ENCODE measurements at regions not wholly inside any gene's neighbourhood (a gene's known extent, or its start where the extent isn't known, plus 50 kb on each side); places are given as distances from the start of the nearest gene placed in this dataset.

DNA sequence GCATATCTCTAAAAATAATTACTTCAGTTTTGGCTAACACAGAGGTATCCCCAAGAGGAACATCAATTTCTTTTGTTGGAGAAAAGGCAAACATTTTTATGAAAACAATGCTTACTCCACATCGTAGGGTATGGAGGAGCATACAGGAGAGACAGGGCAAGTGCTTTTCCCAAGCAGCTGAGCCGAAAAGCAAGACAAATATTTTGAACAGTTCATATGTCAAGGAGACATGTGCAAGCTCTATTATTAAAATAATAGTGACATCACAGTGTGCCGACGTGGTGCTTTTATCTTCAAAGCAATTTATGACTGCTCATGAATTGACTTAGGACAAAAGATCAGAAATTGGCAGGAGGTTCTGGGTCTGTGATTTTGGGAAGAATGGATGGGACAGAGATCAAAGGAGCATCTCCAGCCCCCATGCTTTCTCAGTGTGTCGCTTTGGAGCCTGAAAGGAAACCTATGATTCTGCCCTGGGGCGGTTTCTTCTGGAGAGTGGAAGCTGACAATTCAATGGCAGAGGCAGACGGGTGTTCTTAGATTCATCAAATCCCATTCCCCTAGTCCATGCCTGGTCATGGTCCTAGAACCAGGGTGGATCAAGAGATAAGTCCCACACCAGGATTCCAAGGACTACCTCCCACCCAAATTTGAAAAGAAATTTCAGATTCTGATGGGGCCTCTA is 97.1 kb downstream of the JCAD start:
- DNase-seq = no peak

DNA sequence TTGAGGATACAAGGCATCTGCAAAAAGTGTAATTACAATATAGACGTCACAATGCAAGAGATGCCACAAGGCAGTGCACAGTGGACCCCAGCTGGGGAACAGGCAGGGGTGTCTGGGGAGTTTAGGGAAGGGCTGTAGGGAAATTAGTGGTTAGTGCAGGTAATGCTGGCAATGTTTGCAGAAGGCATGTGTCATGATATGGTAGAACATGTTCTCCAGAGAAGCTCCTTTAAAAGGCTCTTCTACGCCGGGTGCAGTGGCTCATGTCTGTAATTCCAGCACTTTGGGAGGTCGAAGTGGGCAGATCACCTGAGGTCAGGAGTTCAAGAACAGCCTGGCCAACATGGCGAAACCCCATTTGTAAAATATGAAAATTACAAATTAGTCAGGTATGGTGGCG is 98.0 kb downstream of the JCAD start:
- no peak for DNase-seq

DNA sequence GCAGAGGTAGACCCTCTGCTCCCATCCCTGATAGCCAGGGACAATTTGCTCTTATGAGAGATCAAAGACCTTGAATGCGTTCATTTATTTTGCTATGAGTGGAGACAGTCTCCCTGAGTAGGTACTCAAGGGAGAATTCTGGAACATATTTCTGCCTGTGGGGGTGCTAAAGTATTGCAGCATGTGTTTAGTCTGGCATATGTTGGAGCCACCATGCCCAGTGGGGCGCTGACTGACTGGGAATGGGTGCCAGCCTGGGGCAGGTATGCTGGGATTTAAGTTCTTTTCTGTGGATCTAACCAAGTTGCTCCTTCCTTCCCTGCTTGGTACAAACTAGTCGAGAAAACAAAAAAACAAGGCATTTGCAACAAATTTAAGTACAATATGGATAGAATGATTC is 99.1 kb downstream of the JCAD start:
- no peak for DNase-seq

DNA sequence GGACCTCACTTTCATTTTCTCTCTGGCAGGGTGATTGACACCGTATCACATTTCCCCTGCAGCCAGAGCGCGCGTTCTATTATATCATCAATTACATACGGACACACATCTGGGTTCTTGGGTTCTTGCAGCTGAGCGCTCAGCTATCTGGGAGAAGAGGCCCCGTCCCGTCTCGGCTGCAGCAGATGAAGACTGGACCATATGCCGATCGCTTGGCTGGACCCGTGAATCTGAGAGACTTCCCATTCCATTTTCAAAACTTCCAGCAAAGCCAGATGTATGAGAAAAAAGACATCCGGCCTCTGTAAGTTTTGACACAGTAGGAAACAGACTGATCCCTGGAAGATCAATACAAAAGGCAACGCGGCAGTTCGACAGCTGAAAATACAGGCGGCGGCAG is 99.8 kb downstream of the JCAD start:
- no peak for DNase-seq

DNA sequence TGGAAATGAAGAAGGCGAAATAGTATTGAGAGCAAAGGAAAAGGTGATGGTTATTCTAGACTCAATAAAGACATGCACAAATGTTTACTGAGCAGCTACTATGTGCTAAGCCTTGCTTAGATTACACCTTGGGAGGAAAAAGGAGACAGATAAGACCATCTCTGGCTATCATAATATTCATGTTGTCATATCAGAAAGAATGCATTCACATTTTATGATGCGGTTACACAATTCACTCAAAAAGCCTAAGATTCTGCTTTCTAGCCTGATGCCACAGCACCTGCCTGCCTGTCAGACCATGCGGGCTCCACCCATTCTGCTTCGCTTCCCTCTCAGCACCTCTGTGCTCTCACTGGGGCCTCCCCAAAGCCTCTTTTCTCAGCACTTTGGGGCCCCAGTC is 100.9 kb downstream of the JCAD start:
- no peak for DNase-seq

DNA sequence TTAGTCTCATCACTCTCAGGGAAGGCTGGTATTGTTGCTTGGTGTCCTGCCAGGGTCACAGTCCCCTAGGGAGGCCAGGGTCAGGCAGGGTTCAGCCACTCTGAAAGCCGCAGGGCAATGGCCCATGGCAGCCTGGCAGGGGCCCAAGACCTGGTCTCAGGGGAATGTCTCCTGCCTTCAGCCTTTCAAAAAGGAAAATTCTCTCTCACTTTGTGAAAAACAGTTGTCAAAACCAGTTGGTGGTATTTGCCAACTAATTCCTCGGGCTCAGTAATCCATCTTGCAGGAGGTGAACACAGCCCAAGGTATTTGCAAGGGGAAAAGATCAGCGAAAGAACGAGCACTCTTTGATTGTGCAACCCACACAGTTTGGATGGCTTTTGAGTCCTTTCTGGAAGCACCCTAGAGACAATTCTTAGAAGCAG is 101.5 kb downstream of the JCAD start:
- DNase-seq = no peak

DNA sequence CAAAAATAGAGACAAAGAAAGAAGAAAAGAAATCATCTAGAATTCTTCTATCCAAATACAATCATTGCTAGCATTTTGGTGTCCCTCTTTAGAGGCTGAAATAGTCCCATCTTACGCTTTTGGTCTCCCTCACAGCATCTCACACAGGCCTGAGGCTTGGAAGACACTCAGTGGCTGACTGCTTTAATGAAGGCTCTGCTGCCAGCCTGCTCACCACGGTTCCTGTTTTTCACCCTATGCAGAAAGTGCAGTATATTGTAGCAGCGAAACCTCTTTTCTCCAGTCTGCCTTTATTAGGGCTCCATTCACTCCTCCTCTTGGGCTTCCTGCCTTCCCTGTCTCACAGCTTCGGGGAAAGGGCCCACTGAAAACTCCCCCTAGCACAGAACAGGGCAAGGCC is 102.2 kb downstream of the JCAD start:
- DNase-seq = no peak

DNA sequence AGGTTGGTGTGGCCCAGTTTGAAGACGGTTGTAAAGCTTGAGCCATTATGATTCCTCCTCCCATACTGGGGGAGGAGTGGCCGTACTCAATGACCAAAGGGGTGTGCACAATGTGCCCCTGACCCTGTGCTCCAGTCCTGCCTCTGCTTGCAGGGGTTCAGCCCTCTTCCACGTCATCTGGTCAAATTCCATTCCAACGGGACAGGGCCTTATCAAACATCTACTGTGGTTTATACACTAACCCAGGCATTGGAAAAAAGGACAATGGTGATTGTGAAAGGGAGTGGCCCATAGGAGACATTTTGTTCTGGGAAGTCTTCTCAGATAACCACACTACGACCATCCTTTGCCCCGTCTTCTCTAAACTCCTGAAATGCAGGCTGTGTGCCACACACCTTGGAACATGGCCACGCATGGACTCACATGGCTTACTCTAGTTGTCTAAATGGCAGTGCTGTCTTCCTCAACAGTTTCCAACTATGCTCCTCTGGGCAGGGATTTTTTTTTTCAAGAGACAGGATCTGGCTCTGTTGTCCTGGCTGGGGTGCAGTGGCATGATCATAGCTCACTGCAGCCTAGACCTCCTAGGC is 103.0 kb downstream of the JCAD start:
- no peak for DNase-seq

DNA sequence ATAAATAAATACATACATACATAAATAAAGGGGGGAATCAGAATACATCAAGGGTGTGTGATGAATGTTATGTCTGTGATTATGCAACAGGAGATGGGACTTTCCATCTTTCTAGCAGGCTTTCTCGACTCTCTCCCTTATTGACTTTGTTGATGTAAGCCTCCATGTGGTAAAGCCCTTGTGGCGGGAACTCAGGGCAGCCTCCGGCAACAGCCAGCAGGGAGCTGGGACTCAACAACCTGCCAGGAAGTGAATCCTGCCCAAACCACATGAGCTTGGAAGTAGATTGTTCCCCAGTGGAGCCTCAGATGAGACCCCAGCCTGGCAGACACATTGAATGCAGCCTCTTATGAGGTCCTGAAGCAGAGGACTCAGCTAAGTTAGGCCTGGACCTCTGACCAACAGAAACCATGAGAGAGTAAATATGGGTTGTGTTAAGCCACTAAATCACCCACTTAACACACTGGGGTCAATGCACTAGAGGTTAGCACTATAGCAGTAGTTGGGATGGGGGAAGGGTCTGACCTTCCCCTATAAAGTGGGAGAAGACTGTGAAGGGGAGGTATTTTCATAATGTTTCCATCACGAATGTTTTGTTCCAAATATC is 104.0 kb downstream of the JCAD start:
- no peak for DNase-seq

DNA sequence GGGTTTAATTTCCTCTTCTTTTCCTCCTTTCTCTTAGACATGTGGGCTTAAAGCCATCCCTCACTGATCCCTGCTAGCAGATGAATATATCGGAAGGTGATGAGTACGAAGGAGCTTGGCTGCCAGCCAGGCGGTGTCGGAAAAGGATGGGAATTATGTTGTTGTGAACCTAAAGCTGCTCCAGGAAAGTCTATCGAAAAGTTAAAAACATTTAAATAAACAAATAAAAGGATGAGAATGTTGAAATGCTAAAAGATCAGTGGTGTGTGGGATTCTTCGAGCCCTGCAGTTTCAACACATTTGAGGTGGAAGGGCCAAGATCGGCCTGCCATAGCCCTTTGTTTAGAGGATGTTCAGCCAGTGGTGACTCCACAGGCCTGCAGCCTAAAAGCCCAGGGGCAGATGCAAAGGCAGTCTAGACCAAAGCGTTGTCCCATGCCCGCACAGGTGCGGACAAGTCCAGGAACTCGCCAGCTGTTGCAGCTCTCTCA is 107.9 kb downstream of the JCAD start:
- no peak for DNase-seq

DNA sequence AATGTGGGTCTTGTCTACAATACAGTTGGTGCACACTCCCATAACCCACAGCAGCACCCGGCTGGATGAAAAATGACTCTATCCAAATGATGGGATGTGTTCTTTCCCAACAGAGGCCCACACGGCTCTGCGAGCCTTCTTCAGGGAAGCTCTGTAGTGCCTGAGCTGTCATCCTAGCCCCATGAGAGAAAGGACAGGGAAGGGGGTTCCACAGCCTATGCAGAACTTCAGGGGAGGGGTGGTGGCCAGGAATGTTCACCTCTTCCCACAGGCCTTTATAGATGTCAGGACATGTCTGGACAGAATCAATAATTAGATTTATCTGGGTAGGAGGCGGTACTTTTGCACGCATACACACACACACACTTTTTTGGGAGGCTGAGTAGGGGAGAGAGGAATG is 109.0 kb downstream of the JCAD start:
- no peak for DNase-seq

DNA sequence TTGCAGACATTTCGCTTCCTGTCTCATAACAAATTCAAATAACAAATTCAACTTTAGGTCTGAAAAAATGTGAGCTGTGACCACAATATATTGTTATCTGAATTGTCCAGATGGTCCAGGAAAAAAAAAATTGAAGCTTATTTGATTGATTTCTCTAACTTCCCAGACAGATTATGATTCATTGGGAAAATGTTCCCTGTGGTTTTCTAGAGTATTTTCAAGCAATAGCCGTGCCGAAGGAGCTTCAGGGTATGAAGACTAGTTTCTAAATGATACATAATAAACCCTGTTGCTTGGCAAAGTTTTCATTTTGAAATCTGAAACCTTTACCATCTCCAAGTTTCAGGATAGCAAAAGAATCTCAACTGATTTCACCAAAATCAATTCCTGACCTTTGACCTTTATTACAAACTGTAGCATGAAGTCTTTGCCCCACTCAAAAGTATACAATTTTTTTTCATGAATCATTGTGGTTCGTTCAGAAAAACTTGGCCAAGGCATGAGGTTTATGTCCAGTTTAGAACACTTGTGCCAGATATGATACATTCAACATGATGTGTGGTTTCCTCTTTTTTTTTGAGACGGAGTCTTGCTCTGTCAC is 109.9 kb downstream of the JCAD start:
- no peak for DNase-seq

DNA sequence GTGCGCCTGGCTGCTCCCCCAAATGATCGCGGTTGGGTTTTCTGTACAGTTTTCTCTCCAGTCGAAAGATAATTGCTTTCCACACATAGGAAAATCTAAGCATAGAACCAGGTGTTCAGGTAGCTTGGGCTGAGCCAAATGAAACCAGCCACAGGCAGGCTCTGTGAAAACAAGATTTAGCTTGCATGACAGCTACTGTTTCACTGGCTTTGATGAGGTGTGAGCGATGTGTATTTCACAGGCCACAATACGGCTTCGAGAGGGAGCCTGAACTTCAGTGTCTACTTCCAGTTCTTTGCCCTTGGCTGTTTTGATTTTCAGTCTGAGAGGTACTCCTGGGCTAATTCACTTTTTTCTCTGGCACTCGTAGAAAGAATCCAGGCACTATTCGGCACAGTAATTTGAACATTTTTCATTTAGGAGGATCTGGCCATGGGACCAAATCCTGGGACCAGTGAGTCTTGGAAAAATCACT is 110.5 kb downstream of the JCAD start:
- no peak for DNase-seq

DNA sequence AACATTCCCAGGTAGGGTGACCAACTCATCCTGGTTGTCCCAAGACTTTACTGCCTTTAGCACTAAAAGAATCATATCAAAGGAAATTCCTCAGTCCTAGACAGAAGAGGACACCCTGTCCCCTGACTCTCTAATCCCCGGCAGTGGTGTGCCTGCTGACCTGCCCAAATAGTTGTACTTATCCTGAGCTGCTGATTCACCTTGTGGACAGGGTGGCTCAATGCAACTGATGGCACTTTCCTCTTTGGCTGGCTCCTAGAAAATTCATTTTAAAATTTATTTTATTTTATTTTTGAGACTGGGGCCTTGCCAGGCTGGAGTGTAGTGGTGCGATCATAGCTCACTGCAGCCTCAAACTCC is 111.7 kb downstream of the JCAD start:
- DNase-seq = no peak

DNA sequence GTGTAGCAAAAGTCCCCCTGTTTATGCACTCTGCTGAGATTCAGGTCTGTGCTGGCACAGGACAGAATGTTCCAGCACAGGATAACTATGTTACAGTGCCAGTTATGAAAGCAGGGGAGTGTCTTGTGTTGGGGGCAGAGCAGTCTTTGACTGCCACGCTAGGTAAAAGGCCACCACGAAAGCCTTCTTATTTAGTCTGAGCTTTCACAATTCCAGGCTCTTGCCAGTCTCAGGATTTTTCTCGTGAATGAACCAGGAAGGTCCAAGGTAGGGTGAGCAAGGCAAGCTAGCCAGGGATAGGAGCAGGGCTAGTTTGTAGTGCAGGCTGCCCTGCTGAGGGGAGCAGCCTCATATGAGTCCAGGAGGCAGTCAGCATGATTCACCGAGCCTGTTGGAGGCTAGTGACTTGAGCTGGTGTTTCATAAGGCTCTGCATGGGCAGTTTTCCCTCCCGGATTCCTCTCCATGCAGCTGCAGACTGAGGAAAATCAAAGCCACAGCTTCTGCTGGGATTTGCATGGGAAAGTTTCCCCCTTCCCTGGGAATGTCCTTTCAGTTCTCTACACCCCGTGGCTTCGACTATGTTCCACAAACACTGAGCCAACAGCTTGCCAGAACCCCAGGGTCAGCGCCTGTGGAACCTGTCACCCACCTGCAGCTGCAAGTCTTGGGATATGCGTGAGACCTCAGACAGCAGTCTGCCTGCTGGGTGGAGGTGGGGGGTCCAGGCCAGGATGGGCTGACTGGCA is 112.3 kb downstream of the JCAD start:
- no peak for DNase-seq

DNA sequence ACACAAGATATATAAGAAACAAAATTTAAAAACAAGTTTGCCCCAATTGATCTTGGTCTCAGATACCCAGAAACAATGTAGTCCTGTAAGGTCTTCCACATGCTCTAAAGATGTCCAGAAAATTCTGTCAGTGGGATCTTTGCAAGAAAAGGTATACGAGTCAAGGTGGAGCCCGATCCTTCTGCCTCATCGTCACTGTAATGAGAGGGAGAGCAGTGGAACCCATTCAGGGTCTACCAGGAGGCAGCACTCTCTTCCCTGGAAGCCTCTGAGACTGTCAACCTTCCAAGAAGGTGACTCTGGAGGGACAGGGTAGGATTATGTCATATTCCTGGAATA is 112.8 kb downstream of the JCAD start:
- no peak for DNase-seq

DNA sequence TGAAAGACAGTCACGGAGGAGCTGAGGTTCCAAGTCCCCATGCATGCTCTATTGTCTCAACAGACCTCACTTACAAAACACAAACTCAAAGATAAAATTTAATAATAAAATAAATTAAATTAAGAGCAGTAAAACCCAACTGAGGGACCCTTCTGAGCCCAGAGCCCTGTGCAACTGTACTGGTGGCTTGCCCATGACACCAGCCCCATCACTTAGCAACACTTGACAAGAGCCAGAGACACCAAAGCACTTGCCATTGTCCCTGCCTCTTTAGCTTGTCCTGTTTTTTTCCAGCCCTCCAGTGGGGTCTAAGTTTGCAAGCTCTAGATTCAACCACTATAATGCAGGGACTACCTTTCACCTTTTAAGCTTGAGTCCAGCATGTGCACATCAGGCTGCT is 117.9 kb downstream of the JCAD start:
- DNase-seq = no peak

DNA sequence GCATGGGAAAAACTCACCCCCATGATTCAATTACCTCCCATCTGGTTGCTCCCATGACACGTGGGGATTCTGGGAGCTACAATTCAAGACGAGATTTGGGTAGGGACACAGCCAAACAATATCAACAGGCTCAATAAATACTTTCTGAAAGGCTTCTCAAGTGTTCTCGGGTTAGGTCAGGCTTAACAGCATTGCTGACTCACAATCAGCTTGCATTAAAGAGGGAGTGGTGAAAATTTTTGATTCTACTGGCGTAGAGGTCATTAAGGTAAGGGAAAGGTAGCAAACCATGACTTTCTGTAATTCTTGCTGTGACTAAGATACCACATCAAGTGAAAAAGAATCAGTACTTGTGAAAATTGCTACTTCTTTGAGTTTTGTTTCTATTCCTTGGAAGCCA is 126.4 kb downstream of the JCAD start:
- DNase-seq = no peak

DNA sequence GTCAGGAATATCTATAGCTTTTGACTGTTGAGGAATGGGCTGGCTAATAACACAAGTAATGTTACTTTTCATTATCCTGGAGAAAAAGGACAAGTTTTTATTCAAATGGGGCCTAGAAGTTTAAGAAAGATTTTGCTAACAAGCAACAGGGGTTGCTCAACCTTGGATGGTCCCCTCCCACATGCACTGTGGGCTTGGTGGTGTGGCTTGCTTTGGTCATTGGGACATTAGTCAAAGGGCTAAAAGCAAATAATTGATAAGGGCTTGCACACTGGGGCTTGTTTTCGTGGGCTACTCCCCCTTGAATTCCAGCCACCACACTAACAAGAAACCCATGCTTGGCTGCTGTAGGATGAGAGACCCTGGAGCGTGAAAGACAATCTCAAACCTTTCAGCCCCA is 127.6 kb downstream of the JCAD start:
- DNase-seq = no peak

DNA sequence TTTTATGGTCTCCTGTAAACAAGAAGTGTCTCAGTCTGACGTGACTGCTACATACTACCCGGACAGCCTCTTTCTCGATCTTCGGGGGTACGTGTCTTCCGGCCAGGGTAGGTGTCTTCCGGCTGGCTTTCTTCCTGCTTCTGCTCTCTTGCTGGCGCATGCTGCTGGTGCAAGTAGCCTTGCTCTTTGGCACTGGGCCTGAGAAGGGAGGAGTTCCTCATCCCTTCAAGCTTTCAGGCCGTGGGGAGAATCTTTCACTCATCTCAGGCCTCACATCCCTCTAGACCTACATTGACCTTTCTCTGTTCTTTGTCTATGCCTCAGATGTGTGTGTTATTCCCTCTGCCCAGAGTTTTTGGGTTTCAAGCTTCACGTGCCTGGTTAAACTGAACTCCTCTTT is 130.4 kb downstream of the JCAD start:
- DNase-seq = no peak

DNA sequence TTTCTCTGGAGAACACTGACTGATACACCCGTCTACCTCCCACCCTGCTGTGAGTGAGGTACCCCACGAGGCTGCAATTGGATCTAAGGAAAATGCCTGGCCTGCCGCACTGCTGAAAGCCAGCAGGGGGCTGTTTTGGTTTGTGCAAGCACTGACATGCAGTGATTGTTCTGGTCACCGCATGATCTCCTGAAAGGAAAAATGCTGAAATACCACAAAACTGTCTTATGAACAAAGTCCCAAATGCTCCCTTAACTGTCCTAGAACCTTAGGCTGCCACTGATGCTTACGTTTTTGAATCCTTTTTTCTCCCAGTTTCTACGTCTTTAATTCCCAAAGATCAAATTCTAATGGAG is 132.7 kb downstream of the JCAD start:
- no peak for DNase-seq

DNA sequence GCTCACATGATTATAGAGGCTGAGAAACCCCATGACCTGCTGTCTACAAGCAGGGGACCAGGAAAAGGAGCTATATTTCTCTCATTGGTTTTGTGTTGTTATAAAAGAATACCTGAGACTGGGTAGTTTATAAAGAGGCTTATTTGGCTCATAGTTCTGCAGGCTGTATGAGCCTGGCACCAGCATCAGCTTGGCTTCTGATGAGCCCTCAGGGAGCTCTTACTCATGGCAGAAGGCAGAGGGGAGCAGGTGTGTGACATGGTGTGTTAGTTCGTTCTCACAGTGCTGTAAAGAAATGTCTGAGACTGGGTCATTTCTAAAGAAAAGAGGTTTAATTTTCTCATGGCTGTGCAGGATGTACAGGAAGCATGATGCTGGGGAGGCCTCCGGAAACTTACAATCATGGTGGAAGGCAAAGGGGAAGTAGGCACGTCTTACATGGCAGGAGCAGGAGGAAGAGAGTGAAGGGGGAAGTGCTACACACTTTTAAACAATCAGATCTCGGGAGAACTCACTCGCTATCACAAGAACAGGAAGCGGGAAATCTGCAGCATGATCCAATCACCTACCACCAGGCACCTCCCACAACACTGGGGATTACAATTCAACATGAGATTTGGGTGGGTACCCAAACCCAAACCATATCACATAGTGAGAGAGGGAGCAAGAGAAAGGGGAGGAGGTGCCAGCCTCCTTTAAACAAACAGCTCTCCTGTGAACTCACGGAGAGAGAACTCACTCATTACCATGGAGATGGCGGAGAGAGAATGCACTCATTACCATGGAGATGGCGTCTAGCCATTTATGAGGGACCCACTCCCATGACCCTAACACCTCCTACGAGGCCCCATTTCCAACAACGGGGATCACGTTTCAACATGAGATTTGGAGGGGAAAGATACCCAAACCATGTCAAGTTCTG is 133.4 kb downstream of the JCAD start:
- no peak for DNase-seq

DNA sequence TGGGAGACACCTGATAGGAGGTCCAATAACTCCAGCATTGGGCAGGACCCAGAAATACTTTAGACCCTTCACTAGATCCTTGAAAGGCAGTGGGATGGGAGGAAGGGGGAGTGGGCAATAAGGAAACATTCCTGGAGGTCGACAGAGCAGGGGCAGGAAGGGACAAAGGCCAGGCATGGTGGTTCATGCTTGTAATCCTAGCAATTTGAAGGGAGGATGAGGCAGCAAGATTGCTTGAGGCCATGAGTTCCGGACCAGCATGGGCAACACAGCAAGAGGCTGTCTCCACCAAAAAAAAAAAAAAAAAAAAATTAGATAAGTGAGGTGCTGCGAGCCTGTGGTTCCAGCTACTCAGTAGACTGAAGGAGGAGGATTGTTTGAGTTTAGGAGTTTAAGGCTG is 134.9 kb downstream of the JCAD start:
- no peak for DNase-seq

All from activated CD4-positive, CD25-positive, alpha-beta regulatory T cell (primary cell).